CD1c-positive myeloid dendritic cell (primary cell): ENCODE measurements at regions not wholly inside any gene's neighbourhood (a gene's known extent, or its start where the extent isn't known, plus 50 kb on each side); places are given as distances from the start of the nearest gene placed in this dataset.

Experiments used
- DNase-seq: peaks from one replicate; pipeline ENCODE4 v3.0.0-alpha.2; 2016; ENCODE audit errors: extremely low spot score

- DNase-seq: peak; percentile 29
Measured at GRCh38 chr3:127483902-127484591, 106.5 kb downstream of the TPRA1 start.

GRCh38 chr3:127483005-127483641 is 107.4 kb downstream of the TPRA1 start:
- no peak for DNase-seq

- no peak for DNase-seq
Measured at GRCh38 chr3:127482216-127483004, 108.1 kb downstream of the TPRA1 start.

GRCh38 chr3:127480196-127480954 is 110.2 kb downstream of the TPRA1 start:
- DNase-seq: no peak

GRCh38 chr3:127479449-127479848 is 111.1 kb downstream of the TPRA1 start:
- DNase-seq: no peak

GRCh38 chr3:127478922-127479321 is 111.6 kb downstream of the TPRA1 start:
- no peak for DNase-seq

- DNase-seq: no peak
Measured at GRCh38 chr3:127477396-127477795, 113.1 kb downstream of the TPRA1 start.

GRCh38 chr3:127476936-127477335 is 113.6 kb downstream of the TPRA1 start:
- no peak for DNase-seq

GRCh38 chr3:127475975-127476705 is 114.4 kb downstream of the TPRA1 start:
- no peak for DNase-seq

- peak; percentile 43 for DNase-seq
Measured at GRCh38 chr3:127475391-127475790, 115.1 kb downstream of the TPRA1 start.

GRCh38 chr3:127473244-127474024 is 117.1 kb downstream of the TPRA1 start:
- no peak for DNase-seq

- DNase-seq: no peak
Measured at GRCh38 chr3:127472506-127472905, 118.0 kb downstream of the TPRA1 start.

GRCh38 chr3:127471142-127471541 is 119.4 kb downstream of the TPRA1 start:
- DNase-seq: no peak

GRCh38 chr3:127469760-127470159 is 120.8 kb downstream of the TPRA1 start:
- no peak for DNase-seq

GRCh38 chr3:127467391-127467790 is 123.1 kb downstream of the TPRA1 start:
- peak; percentile 22 for DNase-seq

GRCh38 chr3:127464642-127465041 is 125.9 kb downstream of the TPRA1 start:
- DNase-seq: no peak

GRCh38 chr3:127462111-127462655 is 128.3 kb downstream of the TPRA1 start:
- no peak for DNase-seq

GRCh38 chr3:127461286-127461910 is 129.1 kb downstream of the TPRA1 start:
- DNase-seq: no peak

GRCh38 chr3:127459891-127460290 is 130.6 kb downstream of the TPRA1 start:
- DNase-seq: no peak
